Posterior vena cava (tissue), 2 donors: ENCODE measurements at regions not wholly inside any gene's neighbourhood (a gene's known extent, or its start where the extent isn't known, plus 50 kb on each side); places are given as distances from the start of the nearest gene placed in this dataset.
A peak's percentile ranks its signal among the peaks of the same experiment; 100 is the strongest.

Experiments used
- DNase-seq: peaks from one replicate; pipeline ENCODE4 v3.0.0-alpha.2; 2020; ENCODE audit warnings: low spot score
- intact Hi-C, 2 donors: fragments of 100-400 bp; cut with DNase I; formaldehyde crosslinking; loops; one replicate each; pipeline versions ENCODE4 v1.14.1 to v1.14.2; 2022 to 2023
- donor health status: DM: yes; HTN: yes; CAD: no.
- donor health status: DM: yes; HTN: yes; CAD: no.

- intact Hi-C loops = no loop called here
- DNase-seq = no peak
Measured at GRCh38 chr1:37261129-37261528, 213.3 kb upstream of the ZC3H12A start.

- no peak for DNase-seq
- intact Hi-C loops = no loop called here
Measured at GRCh38 chr1:37262439-37263170, 211.8 kb upstream of the ZC3H12A start.

GRCh38 chr1:37265156-37265555, 209.2 kb upstream of the ZC3H12A start:
- DNase-seq = no peak
- intact Hi-C loops = no loop called here

- intact Hi-C loops = no loop called here
- no peak for DNase-seq
Measured at GRCh38 chr1:37265786-37266667, 208.4 kb upstream of the ZC3H12A start.

GRCh38 chr1:37267111-37267835, 207.1 kb upstream of the ZC3H12A start:
- DNase-seq = no peak
- intact Hi-C loops = no loop called here

GRCh38 chr1:37270639-37271038, 203.7 kb upstream of the ZC3H12A start:
- DNase-seq = no peak
- intact Hi-C loops = loop anchor here in 1 of 2 donors (5.0 kb wide), 1 partner anchor 928 kb away; no protein-coding TSS in a partner anchor

GRCh38 chr1:37272626-37273025, 201.8 kb upstream of the ZC3H12A start:
- no peak for DNase-seq

GRCh38 chr1:37274486-37274885, 199.9 kb upstream of the ZC3H12A start:
- intact Hi-C loops = loop anchor here in 1 of 2 donors (5.0 kb wide), 1 partner anchor 932 kb away; no protein-coding TSS in a partner anchor
- no peak for DNase-seq

More at GRCh38 chr1:37272626-37273025, 201.8 kb upstream of the ZC3H12A start:
- intact Hi-C loops = loop anchor here in 1 of 2 donors (5.0 kb wide), 1 partner anchor 930 kb away; no protein-coding TSS in a partner anchor

GRCh38 chr1:37274938-37275631, 199.3 kb upstream of the ZC3H12A start:
- DNase-seq = no peak
- intact Hi-C loops = loop anchor here in 1 of 2 donors (5.0 kb wide), 1 partner anchor 933 kb away; no protein-coding TSS in a partner anchor

GRCh38 chr1:37277366-37277765, 197.0 kb upstream of the ZC3H12A start:
- intact Hi-C loops = no loop called here
- no peak for DNase-seq

- intact Hi-C loops = no loop called here
- DNase-seq = no peak
Measured at GRCh38 chr1:37281354-37281753, 193.0 kb upstream of the ZC3H12A start.

- intact Hi-C loops = no loop called here
- DNase-seq = no peak
Measured at GRCh38 chr1:37282764-37283163, 191.6 kb upstream of the ZC3H12A start.

- intact Hi-C loops = no loop called here
- DNase-seq = no peak
Measured at GRCh38 chr1:37284053-37284452, 190.3 kb upstream of the ZC3H12A start.

- no peak for DNase-seq
- intact Hi-C loops = no loop called here
Measured at GRCh38 chr1:37286881-37287280, 187.5 kb upstream of the ZC3H12A start.

- DNase-seq = peak; percentile 2
- intact Hi-C loops = no loop called here
Measured at GRCh38 chr1:37288900-37289299, 185.5 kb upstream of the ZC3H12A start.

GRCh38 chr1:37290718-37291117, 183.7 kb upstream of the ZC3H12A start:
- intact Hi-C loops = no loop called here
- no peak for DNase-seq

- intact Hi-C loops = no loop called here
- no peak for DNase-seq
Measured at GRCh38 chr1:37292789-37293188, 181.6 kb upstream of the ZC3H12A start.

GRCh38 chr1:37294096-37294495, 180.3 kb upstream of the ZC3H12A start:
- intact Hi-C loops = no loop called here
- DNase-seq = no peak

- intact Hi-C loops = no loop called here
- DNase-seq = no peak
Measured at GRCh38 chr1:37294529-37294928, 179.9 kb upstream of the ZC3H12A start.
